ENCODE measurements at regions not wholly inside any gene's neighbourhood (a gene's known extent, or its start where the extent isn't known, plus 50 kb on each side); places are given as distances from the start of the nearest gene placed in this dataset.

DNA sequence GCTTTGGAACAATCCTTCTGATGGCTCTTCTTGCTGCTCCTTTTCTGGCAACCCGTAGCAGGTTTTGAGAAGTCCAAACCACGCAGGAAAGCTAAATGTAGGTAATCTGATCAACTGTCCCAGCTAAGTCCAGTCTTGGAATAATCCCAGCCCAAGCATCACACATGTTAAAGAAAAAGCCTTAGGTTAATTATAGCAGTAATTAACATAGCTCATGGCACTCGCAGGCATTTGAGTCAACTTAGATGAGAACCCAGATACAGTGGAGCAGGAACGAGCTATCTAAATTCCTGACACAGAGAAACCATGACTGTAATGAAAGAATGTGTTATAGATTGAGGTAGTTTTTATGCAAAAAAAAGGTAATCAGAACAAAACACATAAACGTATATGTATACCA is 844.8 kb downstream of the CDH9 start:
- TF ChIP-seq, protein P1, sequence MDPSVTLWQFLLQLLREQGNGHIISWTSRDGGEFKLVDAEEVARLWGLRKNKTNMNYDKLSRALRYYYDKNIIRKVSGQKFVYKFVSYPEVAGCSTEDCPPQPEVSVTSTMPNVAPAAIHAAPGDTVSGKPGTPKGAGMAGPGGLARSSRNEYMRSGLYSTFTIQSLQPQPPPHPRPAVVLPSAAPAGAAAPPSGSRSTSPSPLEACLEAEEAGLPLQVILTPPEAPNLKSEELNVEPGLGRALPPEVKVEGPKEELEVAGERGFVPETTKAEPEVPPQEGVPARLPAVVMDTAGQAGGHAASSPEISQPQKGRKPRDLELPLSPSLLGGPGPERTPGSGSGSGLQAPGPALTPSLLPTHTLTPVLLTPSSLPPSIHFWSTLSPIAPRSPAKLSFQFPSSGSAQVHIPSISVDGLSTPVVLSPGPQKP (IDR thresholded peaks at IDR 0.05; ENCODE audit: borderline replicate concordance, low read depth, low read length): no peak
- TF ChIP-seq POLR2A (IDR thresholded peaks at IDR 0.05; ENCODE audit: low read depth, low read length) (no peak), MAFK (IDR thresholded peaks at IDR 0.05; ENCODE audit: low read depth, low read length) (no peak)
- TF ChIP-seq, protein P2, sequence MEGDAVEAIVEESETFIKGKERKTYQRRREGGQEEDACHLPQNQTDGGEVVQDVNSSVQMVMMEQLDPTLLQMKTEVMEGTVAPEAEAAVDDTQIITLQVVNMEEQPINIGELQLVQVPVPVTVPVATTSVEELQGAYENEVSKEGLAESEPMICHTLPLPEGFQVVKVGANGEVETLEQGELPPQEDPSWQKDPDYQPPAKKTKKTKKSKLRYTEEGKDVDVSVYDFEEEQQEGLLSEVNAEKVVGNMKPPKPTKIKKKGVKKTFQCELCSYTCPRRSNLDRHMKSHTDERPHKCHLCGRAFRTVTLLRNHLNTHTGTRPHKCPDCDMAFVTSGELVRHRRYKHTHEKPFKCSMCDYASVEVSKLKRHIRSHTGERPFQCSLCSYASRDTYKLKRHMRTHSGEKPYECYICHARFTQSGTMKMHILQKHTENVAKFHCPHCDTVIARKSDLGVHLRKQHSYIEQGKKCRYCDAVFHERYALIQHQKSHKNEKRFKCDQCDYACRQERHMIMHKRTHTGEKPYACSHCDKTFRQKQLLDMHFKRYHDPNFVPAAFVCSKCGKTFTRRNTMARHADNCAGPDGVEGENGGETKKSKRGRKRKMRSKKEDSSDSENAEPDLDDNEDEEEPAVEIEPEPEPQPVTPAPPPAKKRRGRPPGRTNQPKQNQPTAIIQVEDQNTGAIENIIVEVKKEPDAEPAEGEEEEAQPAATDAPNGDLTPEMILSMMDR (conservative IDR thresholded peaks at IDR 0.05; ENCODE audit: low read depth, low read length): no peak

Measured in IMR-90 (cell line).